22Rv1 (cell line): ENCODE measurements at regions not wholly inside any gene's neighbourhood (a gene's known extent, or its start where the extent isn't known, plus 50 kb on each side); places are given as distances from the start of the nearest gene placed in this dataset.

Experiments
- ZFX ChIP-seq: fragments of 450-650 bp; IDR thresholded peaks from 2 replicates; pipeline ENCODE4 v1.6.1; 2017; ENCODE audit warnings: antibody characterized with exemption, borderline replicate concordance
- TF ChIP-seq, protein P1 (sequence below): fragments of 450-650 bp; IDR thresholded peaks from 2 replicates; pipeline ENCODE4 v1.5.1; 2017; ENCODE audit warnings: mild to moderate bottlenecking

DNA sequence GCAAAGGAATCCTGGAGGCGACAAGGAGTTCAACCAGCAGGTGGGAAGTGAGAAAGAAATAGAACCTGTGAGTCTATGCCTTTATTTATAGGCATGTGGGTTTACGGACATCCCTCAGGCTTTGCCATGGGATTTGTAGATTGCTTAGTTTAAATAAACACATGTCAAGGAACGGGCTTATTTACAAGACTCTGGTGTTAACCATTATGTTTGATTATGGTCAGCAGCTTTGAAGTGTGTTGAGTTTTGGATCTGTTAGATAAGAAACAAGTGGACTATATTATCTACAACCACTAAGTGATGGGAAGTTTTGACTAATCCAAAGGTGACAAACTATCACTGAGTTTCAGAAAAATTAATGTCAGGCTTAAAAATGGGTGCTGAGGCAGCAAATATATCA lies 143.2 kb downstream of the SLITRK5 start:
- TF ChIP-seq, protein P1, sequence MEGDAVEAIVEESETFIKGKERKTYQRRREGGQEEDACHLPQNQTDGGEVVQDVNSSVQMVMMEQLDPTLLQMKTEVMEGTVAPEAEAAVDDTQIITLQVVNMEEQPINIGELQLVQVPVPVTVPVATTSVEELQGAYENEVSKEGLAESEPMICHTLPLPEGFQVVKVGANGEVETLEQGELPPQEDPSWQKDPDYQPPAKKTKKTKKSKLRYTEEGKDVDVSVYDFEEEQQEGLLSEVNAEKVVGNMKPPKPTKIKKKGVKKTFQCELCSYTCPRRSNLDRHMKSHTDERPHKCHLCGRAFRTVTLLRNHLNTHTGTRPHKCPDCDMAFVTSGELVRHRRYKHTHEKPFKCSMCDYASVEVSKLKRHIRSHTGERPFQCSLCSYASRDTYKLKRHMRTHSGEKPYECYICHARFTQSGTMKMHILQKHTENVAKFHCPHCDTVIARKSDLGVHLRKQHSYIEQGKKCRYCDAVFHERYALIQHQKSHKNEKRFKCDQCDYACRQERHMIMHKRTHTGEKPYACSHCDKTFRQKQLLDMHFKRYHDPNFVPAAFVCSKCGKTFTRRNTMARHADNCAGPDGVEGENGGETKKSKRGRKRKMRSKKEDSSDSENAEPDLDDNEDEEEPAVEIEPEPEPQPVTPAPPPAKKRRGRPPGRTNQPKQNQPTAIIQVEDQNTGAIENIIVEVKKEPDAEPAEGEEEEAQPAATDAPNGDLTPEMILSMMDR: no peak
- TF ChIP-seq ZFX: no peak
